ENCODE measurements at regions not wholly inside any gene's neighbourhood (a gene's known extent, or its start where the extent isn't known, plus 50 kb on each side); places are given as distances from the start of the nearest gene placed in this dataset.

GRCh38 chr1:176323472-176323871 is 116.4 kb upstream of the COP1 start:
- ChIA-PET CTCF (ENCODE audit: low intra/inter-chr PET ratio) (no interaction called here), POLR2A (no interaction called here)
- no peaks in the 10 kb centered on the region for H4K20me1 ChIP-seq (replicated peaks; ENCODE audit: control insufficient read depth, insufficient read depth, low read length)
- WGBS (ENCODE audit: insufficient coverage, low coverage, missing lambda C conversion rate), result 0% methylated on average over 3 of the region's 3 CpGs
- H3K36me3 ChIP-seq (ENCODE audit: control insufficient read depth, insufficient read depth, low read length), result no peaks in the 10 kb centered on the region
- H2AFZ ChIP-seq (ENCODE audit: low read depth, low read length), result no peak overlapping the region
- no peak for DNase-seq (ENCODE audit: extremely low read depth in 1 of 4, low spot score in 3 of 4)
- H3K9ac ChIP-seq (ENCODE audit: insufficient read depth in 1 of 2, low read depth in 2 of 2, low read length in 2 of 2), result no peak overlapping the region
- H3K9me1 ChIP-seq (ENCODE audit: control insufficient read depth, insufficient read depth, low read length), result no peaks in the 10 kb centered on the region
- no peaks in the 10 kb centered on the region for H3K79me2 ChIP-seq (ENCODE audit: control insufficient read depth, insufficient read depth, low read length)
- no peak overlapping the region for H3K4me3 ChIP-seq
- in situ Hi-C loops (cut with MboI), result no loop called here
- no peak for FAIRE-seq
- H3K9me3 ChIP-seq (replicated peaks; ENCODE audit: control insufficient read depth, insufficient read depth, low read depth, low read length), result no peaks in the 10 kb centered on the region
- no peaks in the 10 kb centered on the region for H3K27me3 ChIP-seq (ENCODE audit: control insufficient read depth in 2 of 2, insufficient read depth in 2 of 2, low read length in 2 of 2)
- intact Hi-C loops (cut with micrococcal nuclease), result no loop called here
- no peaks in the 10 kb centered on the region for H3K4me1 ChIP-seq (replicated peaks in 1 of 2; ENCODE audit: control insufficient read depth in 2 of 2, insufficient read depth in 2 of 2, low read length in 2 of 2)
- H3K4me2 ChIP-seq (ENCODE audit: insufficient read depth, low read length), result no peak overlapping the region
- no peak for TF ChIP-seq TOE1 (IDR thresholded peaks at IDR 0.05; ENCODE audit: borderline replicate concordance)
- no peak for TF ChIP-seq TOE1 (CRISPR knock-in tag; IDR thresholded peaks at IDR 0.05; ENCODE audit: borderline replicate concordance, low read depth)
- TF ChIP-seq GTF2B (IDR thresholded peaks at IDR 0.05; ENCODE audit: extremely low read depth, insufficient read length), result no peak
- no peak for TF ChIP-seq TFAP4 (CRISPR knock-in tag; IDR thresholded peaks at IDR 0.05; ENCODE audit: borderline replicate concordance)
- TF ChIP-seq ZNF263 (CRISPR knock-in tag; IDR thresholded peaks at IDR 0.05; ENCODE audit: borderline replicate concordance), result no peak
- TF ChIP-seq CHCHD3 (CRISPR knock-in tag; IDR thresholded peaks at IDR 0.05), result no peak
- no peak for TF ChIP-seq SMARCA4 (IDR thresholded peaks at IDR 0.05)
- TF ChIP-seq MEF2A (IDR thresholded peaks at IDR 0.05; ENCODE audit: control insufficient read depth, low read depth, low read length), result no peak
- no peak for ATAC-seq
- no TSS peak for BruUV-seq (replicated peaks)
- H3K27ac ChIP-seq (ENCODE audit: extremely low read depth, low read depth, low read length), result no peak overlapping the region
